ENCODE measurements at regions not wholly inside any gene's neighbourhood (a gene's known extent, or its start where the extent isn't known, plus 50 kb on each side); places are given as distances from the start of the nearest gene placed in this dataset.

DNA sequence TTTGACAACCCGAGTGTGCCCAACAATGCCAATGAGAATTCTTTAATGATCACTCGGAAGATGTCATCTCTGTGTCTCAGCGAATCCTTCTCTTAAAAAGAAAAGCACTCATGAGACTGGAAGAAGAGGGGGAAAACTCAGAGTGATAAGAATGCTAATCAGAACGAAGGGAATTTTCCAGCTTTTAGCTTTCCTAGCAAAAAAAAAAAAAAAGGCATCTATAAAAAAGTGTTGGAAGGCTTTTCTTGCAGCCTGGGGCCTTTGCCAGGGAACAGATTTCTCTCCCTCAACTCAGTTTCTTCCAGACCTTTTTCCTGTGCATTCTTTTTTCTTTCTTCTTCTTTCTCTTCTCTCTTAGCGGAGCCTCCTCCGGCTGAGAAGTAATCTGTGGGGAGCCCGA lies 80.5 kb upstream of the NEO1 start:
- H3K27ac ChIP-seq (ENCODE audit: low read depth, low read length): peak overlapping the region; percentile 5
- H3K27me3 ChIP-seq (ENCODE audit: insufficient read depth, low read length): no peaks in the 10 kb centered on the region
- H3K4me3 ChIP-seq (ENCODE audit: insufficient read depth, low read length): peak overlapping the region; percentile 66
- H4K20me1 ChIP-seq (ENCODE audit: insufficient read depth, low read length): no peaks in the 10 kb centered on the region
- H2AFZ ChIP-seq (ENCODE audit: low read length): peak overlapping the region; percentile 95
- peak overlapping the region; percentile 91 for H3K4me2 ChIP-seq (ENCODE audit: insufficient read depth, low read length)
- no peak for TF ChIP-seq CTCF (IDR thresholded peaks at IDR 0.05; ENCODE audit: extremely low read depth, low read depth, low read length)
- no peak for DNase-seq (ENCODE audit: insufficient read length, low spot score, missing footprints)
- no peaks in the 10 kb centered on the region for H3K9me3 ChIP-seq (ENCODE audit: low read depth, low read length)
- H3K4me1 ChIP-seq (ENCODE audit: insufficient read depth, low read length): peaks cover 19% of the 10 kb centered on the region
- no peaks in the 10 kb centered on the region for H3K36me3 ChIP-seq (ENCODE audit: insufficient read depth, low read length)
- H3K79me2 ChIP-seq (ENCODE audit: insufficient read depth, low read length): no peaks in the 10 kb centered on the region

- Histone ChIP-seq H3K9me3 (ENCODE audit: low read depth, low read length) (no peaks in the 10 kb centered on the region), H3K27me3 (ENCODE audit: insufficient read depth, low read length) (no peaks in the 10 kb centered on the region), H3K27ac (ENCODE audit: low read depth, low read length) (peak overlapping the region; percentile 5), H3K36me3 (ENCODE audit: insufficient read depth, low read length) (no peaks in the 10 kb centered on the region), H2AFZ (ENCODE audit: low read length) (peak overlapping the region; percentile 95), H3K79me2 (ENCODE audit: insufficient read depth, low read length) (no peaks in the 10 kb centered on the region), H4K20me1 (ENCODE audit: insufficient read depth, low read length) (no peaks in the 10 kb centered on the region), H3K4me2 (ENCODE audit: insufficient read depth, low read length) (peak overlapping the region; percentile 91), H3K4me3 (ENCODE audit: insufficient read depth, low read length) (peak overlapping the region; percentile 66), H3K4me1 (ENCODE audit: insufficient read depth, low read length) (peaks cover 19% of the 10 kb centered on the region)
- no peak for TF ChIP-seq CTCF (IDR thresholded peaks at IDR 0.05; ENCODE audit: extremely low read depth, low read depth, low read length)
- peak; percentile 68 for DNase-seq (ENCODE audit: insufficient read length, low spot score, missing footprints)
These were observed 81.1 kb upstream of the NEO1 start for GRCh38 chr15:72970933-72971760.

GRCh38 chr15:72968531-72968922 lies 83.7 kb upstream of the NEO1 start:
- H3K27me3 ChIP-seq (ENCODE audit: insufficient read depth, low read length): no peaks in the 10 kb centered on the region
- no peak overlapping the region for H3K4me2 ChIP-seq (ENCODE audit: insufficient read depth, low read length)
- no peaks in the 10 kb centered on the region for H3K9me3 ChIP-seq (ENCODE audit: low read depth, low read length)
- H3K4me1 ChIP-seq (ENCODE audit: insufficient read depth, low read length): peaks cover 19% of the 10 kb centered on the region
- no peaks in the 10 kb centered on the region for H4K20me1 ChIP-seq (ENCODE audit: insufficient read depth, low read length)
- no peaks in the 10 kb centered on the region for H3K36me3 ChIP-seq (ENCODE audit: insufficient read depth, low read length)
- no peak overlapping the region for H3K4me3 ChIP-seq (ENCODE audit: insufficient read depth, low read length)
- no peak overlapping the region for H2AFZ ChIP-seq (ENCODE audit: low read length)
- no peaks in the 10 kb centered on the region for H3K79me2 ChIP-seq (ENCODE audit: insufficient read depth, low read length)
- TF ChIP-seq CTCF (IDR thresholded peaks at IDR 0.05; ENCODE audit: extremely low read depth, low read depth, low read length): no peak
- DNase-seq (ENCODE audit: insufficient read length, low spot score, missing footprints): no peak
- no peak overlapping the region for H3K27ac ChIP-seq (ENCODE audit: low read depth, low read length)

- Histone ChIP-seq H3K27ac (ENCODE audit: low read depth, low read length) (no peak overlapping the region), H3K4me1 (ENCODE audit: insufficient read depth, low read length) (peaks cover 19% of the 10 kb centered on the region), H4K20me1 (ENCODE audit: insufficient read depth, low read length) (no peaks in the 10 kb centered on the region), H2AFZ (ENCODE audit: low read length) (no peak overlapping the region), H3K4me3 (ENCODE audit: insufficient read depth, low read length) (no peak overlapping the region), H3K27me3 (ENCODE audit: insufficient read depth, low read length) (no peaks in the 10 kb centered on the region), H3K79me2 (ENCODE audit: insufficient read depth, low read length) (no peaks in the 10 kb centered on the region), H3K36me3 (ENCODE audit: insufficient read depth, low read length) (no peaks in the 10 kb centered on the region), H3K4me2 (ENCODE audit: insufficient read depth, low read length) (no peak overlapping the region), H3K9me3 (ENCODE audit: low read depth, low read length) (no peaks in the 10 kb centered on the region)
- TF ChIP-seq CTCF (IDR thresholded peaks at IDR 0.05; ENCODE audit: extremely low read depth, low read depth, low read length): no peak
- DNase-seq (ENCODE audit: insufficient read length, low spot score, missing footprints): no peak
These were observed 84.3 kb upstream of the NEO1 start for GRCh38 chr15:72967811-72968530.
